K562 (cell line): ENCODE measurements at regions not wholly inside any gene's neighbourhood (a gene's known extent, or its start where the extent isn't known, plus 50 kb on each side); places are given as distances from the start of the nearest gene placed in this dataset.

Source experiments
- ATAC-seq: fragments of 200-7000 bp; cut with Tn5 transposase; 3 replicates; pipeline ENCODE4 v1.9.1; 2020; ENCODE audit warnings: moderate library complexity
- BruUV-seq: library from RNA; stranded (reverse); fragments of 400-500 nt; replicated peaks from 2 replicates; lab custom pipeline; 2021; lab: Mats Ljungman, UMichigan
- CTCF ChIA-PET: fragments of 300-600 bp; formaldehyde crosslinking; extraction: SDS; loops from one replicate; lab custom pipeline; 2021; ENCODE audit warnings: low intra/inter-chr PET ratio; lab: Yijun Ruan, JAX
- POLR2A ChIA-PET: fragments of 300-600, 350-650 bp; sonication (Branson Sonifier 250); formaldehyde crosslinking; extraction: SDS; loops from one replicate; lab custom pipeline; 2021; ENCODE audit warnings: antibody characterized with exemption, inconsistent platforms; lab: Yijun Ruan, JAX
- DNase-seq, 4 experiments: peaks; one replicate each; pipeline versions ENCODE4 v3.0.0 to v3.0.0-alpha.2; 2011 to 2018; ENCODE audit warnings: low spot score in 3 of 4, mixed read lengths in 3 of 4; ENCODE audit errors: extremely low read depth in 1 of 4
- FAIRE-seq: peaks from 2 replicates; lab custom pipeline; 2011; peaks lifted over from hg19 to GRCh38; lab: Jason Lieb, UNC
- H2AFZ ChIP-seq: 2 replicates; pipeline ENCODE4 v1.6.0; 2011; ENCODE audit warnings: low read depth, low read length, control low read depth, inconsistent platforms
- H3K27ac ChIP-seq: fragments of 200-600 bp; 3 replicates; pipeline ENCODE4 v1.8.0; 2011; ENCODE audit warnings: low read depth, mild to moderate bottlenecking, control low read depth, inconsistent platforms, low read length, moderate library complexity, mixed read lengths; ENCODE audit errors: extremely low read depth
- H3K27me3 ChIP-seq, 2 experiments: fragments of 300-600 bp in 1 of 2; 2 replicates in 1 of 2; 3 replicates in 1 of 2; pipeline versions ENCODE4 v1.6.0 to v1.8.0; 2011; ENCODE audit warnings: inconsistent platforms in 2 of 2, low read length in 2 of 2, mild to moderate bottlenecking in 1 of 2, mixed read lengths in 1 of 2, moderate library complexity in 1 of 2; ENCODE audit not compliant: control insufficient read depth in 2 of 2, insufficient read depth in 2 of 2
- H3K36me3 ChIP-seq: fragments of 300-600 bp; 3 replicates; pipeline ENCODE4 v1.8.0; 2011; ENCODE audit warnings: mild to moderate bottlenecking, low read length, inconsistent platforms; ENCODE audit not compliant: control insufficient read depth, insufficient read depth
- H3K4me1 ChIP-seq, 2 experiments: fragments of 200-600 bp in 1 of 2; replicated peaks in 1 of 2; 2 replicates in 1 of 2; 3 replicates in 1 of 2; pipeline versions ENCODE4 v1.5.1 to v1.8.0; 2011; ENCODE audit warnings: inconsistent platforms in 2 of 2, low read length in 2 of 2, mild to moderate bottlenecking in 1 of 2, mixed read lengths in 1 of 2, moderate library complexity in 1 of 2; ENCODE audit not compliant: control insufficient read depth in 2 of 2, insufficient read depth in 2 of 2
- H3K4me2 ChIP-seq: 2 replicates; pipeline ENCODE4 v1.6.1; 2011; ENCODE audit warnings: low read length, control low read depth, inconsistent platforms, mixed read lengths; ENCODE audit not compliant: insufficient read depth
- H3K4me3 ChIP-seq: fragments of 200-600 bp; sonication (generic), shearing (Covaris generic); 2 replicates; pipeline ENCODE4 v1.5.1; 2016; ENCODE audit warnings: control low read depth, inconsistent platforms
- H3K79me2 ChIP-seq: fragments of 200-600 bp; 3 replicates; pipeline ENCODE4 v1.8.0; 2011; ENCODE audit warnings: low read length, inconsistent platforms; ENCODE audit not compliant: control insufficient read depth, insufficient read depth
- H3K9ac ChIP-seq, 2 experiments: 2 replicates each; pipeline versions ENCODE4 v1.6.0 to v1.6.1; 2011; ENCODE audit warnings: low read depth in 2 of 2, low read length in 2 of 2, control low read depth in 1 of 2, inconsistent platforms in 1 of 2, mild to moderate bottlenecking in 1 of 2, mixed read lengths in 1 of 2; ENCODE audit not compliant: insufficient read depth in 1 of 2
- H3K9me1 ChIP-seq: one replicate; pipeline ENCODE4 v1.6.0; 2011; ENCODE audit warnings: inconsistent platforms, mild to moderate bottlenecking, low read length, moderate library complexity; ENCODE audit not compliant: control insufficient read depth, insufficient read depth
- H3K9me3 ChIP-seq: replicated peaks from 2 replicates; pipeline ENCODE4 v1.5.1; 2011; ENCODE audit warnings: low read depth, low read length, inconsistent platforms; ENCODE audit not compliant: control insufficient read depth, insufficient read depth
- H4K20me1 ChIP-seq: replicated peaks from 2 replicates; pipeline ENCODE4 v1.6.1; 2011; ENCODE audit warnings: low read length, inconsistent platforms, mixed read lengths; ENCODE audit not compliant: control insufficient read depth, insufficient read depth
- ARID1B ChIP-seq: fragments of 450-650 bp; IDR thresholded peaks from 2 replicates; pipeline ENCODE4 v1.6.1; 2016; ENCODE audit warnings: antibody characterized with exemption, mild to moderate bottlenecking, inconsistent platforms
- DNMT1 ChIP-seq: fragments of 450-650 bp; IDR thresholded peaks from 2 replicates; pipeline ENCODE4 v1.6.1; 2016; ENCODE audit warnings: antibody characterized with exemption, mild to moderate bottlenecking
- NR2C1 ChIP-seq, 2 experiments: fragments of 450-650 bp; IDR thresholded peaks; 2 replicates each; pipeline ENCODE4 v1.6.1; 2017; ENCODE audit warnings: mild to moderate bottlenecking in 2 of 2, antibody characterized with exemption in 1 of 2, inconsistent platforms in 1 of 2, missing compliant biosample characterization in 1 of 2, missing genetic modification characterization in 1 of 2
- RHOXF2B ChIP-seq: fragments of 250-450 bp; sonication (Bioruptor Pico); conservative IDR thresholded peaks from 2 replicates; pipeline ENCODE4 v1.5.1; 2021
- SMAD2 ChIP-seq: fragments of 150-350 bp; IDR thresholded peaks from 2 replicates; pipeline ENCODE4 v1.6.1; 2014; ENCODE audit warnings: low read depth, mild to moderate bottlenecking, low read length
- SMARCC2 ChIP-seq: fragments of 450-650 bp; IDR thresholded peaks from 2 replicates; pipeline ENCODE4 v1.6.1; 2017; ENCODE audit warnings: antibody characterized with exemption, moderate library complexity, mild to moderate bottlenecking, low read depth
- SREBF1 ChIP-seq: fragments of 150-350 bp; IDR thresholded peaks from 2 replicates; pipeline ENCODE4 v1.6.1; 2014; ENCODE audit warnings: antibody characterized with exemption, low read depth, low read length, borderline replicate concordance
- ZKSCAN8 ChIP-seq: fragments of 200-800 bp; sonication (Bioruptor generic); IDR thresholded peaks from 2 replicates; pipeline ENCODE4 v1.6.1; 2016; ENCODE audit warnings: missing genetic modification characterization, missing compliant biosample characterization
- ZNF12 ChIP-seq: sonication (generic); formaldehyde crosslinking; IDR thresholded peaks from 2 replicates; pipeline ENCODE4 v1.4.0; 2020; ENCODE audit warnings: mild to moderate bottlenecking, missing genetic modification reagents
- ZNF121 ChIP-seq: sonication (generic); formaldehyde crosslinking; conservative IDR thresholded peaks from 2 replicates; pipeline ENCODE4 v1.8.0; 2022; ENCODE audit warnings: missing genetic modification reagents
- ZNF431 ChIP-seq: sonication (generic); formaldehyde crosslinking; IDR thresholded peaks from 2 replicates; pipeline ENCODE4 v1.8.0; 2022; ENCODE audit warnings: mild to moderate bottlenecking, missing genetic modification reagents
- ZSCAN32 ChIP-seq: fragments of 450-650 bp; formaldehyde crosslinking; IDR thresholded peaks from 2 replicates; pipeline ENCODE4 v1.4.0; 2020; ENCODE audit warnings: mild to moderate bottlenecking, moderate library complexity
- WGBS: fragments of 100-300 bp; shearing (Covaris generic); methylation state at CpG from one replicate; pipeline ENCODE4 v1.1.6; 2016; ENCODE audit warnings: low coverage, mixed read lengths; ENCODE audit not compliant: insufficient coverage; ENCODE audit errors: missing lambda C conversion rate; 5-methylcytosine and 5-hydroxymethylcytosine counted together
- in situ Hi-C: fragments of 300-500 bp; cut with MboI; formaldehyde crosslinking; loops from 4 replicates; pipeline ENCODE4 v1.15.0; 2018; ENCODE audit warnings: inconsistent platforms, mixed read lengths
- intact Hi-C: fragments of 100-400 bp; cut with micrococcal nuclease; formaldehyde crosslinking; loops from 2 replicates; pipeline ENCODE4 v1.14.2; 2022

- Histone ChIP-seq H3K4me1 (no peaks in the 10 kb centered on the region), H3K79me2 (no peaks in the 10 kb centered on the region), H3K27me3 (no peaks in the 10 kb centered on the region), H3K4me2 (no peak overlapping the region), H3K9me3 (no peaks in the 10 kb centered on the region), H4K20me1 (no peaks in the 10 kb centered on the region), H3K36me3 (no peaks in the 10 kb centered on the region), H3K27ac (no peak overlapping the region), H2AFZ (no peak overlapping the region), H3K4me3 (no peak overlapping the region), H3K9ac (no peak overlapping the region), H3K9me1 (no peaks in the 10 kb centered on the region)
- ATAC-seq: no peak
- CTCF ChIA-PET: no interaction called here
- BruUV-seq: no TSS peak
- DNase-seq: no peak
- POLR2A ChIA-PET: no interaction called here
- in situ Hi-C loops: no loop called here
- WGBS: 0% methylated on average over 4 of the region's 4 CpGs
- FAIRE-seq: no peak
- intact Hi-C loops: no loop called here
- TF ChIP-seq ZNF431 (CRISPR knock-in tag) (no peak), ZNF121 (CRISPR knock-in tag) (no peak), RHOXF2B (CRISPR knock-in tag) (no peak), SMAD2 (no peak), DNMT1 (no peak), ZNF12 (no peak), ZKSCAN8 (no peak), NR2C1 (IDR thresholded peaks at IDR 0.05) (no peak), NR2C1 (tag; IDR thresholded peaks at IDR 0.05) (no peak), SREBF1 (no peak), SMARCC2 (no peak), ZSCAN32 (CRISPR knock-in tag) (no peak), ARID1B (no peak)
These were observed 136.3 kb downstream of the POLR1F start for GRCh38 chr7:19572566-19572965.
